Mesendoderm (in vitro differentiated cells): ENCODE measurements at regions not wholly inside any gene's neighbourhood (a gene's known extent, or its start where the extent isn't known, plus 50 kb on each side); places are given as distances from the start of the nearest gene placed in this dataset.

ENCODE experiments used
- DNase-seq: peaks from one replicate; pipeline ENCODE4 v3.0.0; 2013
- H2AK5ac ChIP-seq: 2 replicates; pipeline ENCODE4 v1.6.1; 2013; ENCODE audit warnings: low read length, inconsistent platforms
- H2BK120ac ChIP-seq: 2 replicates; pipeline ENCODE4 v1.6.1; 2013; ENCODE audit warnings: low read depth, mild to moderate bottlenecking, low read length, moderate library complexity, mixed read lengths
- H2BK15ac ChIP-seq: replicated peaks from 2 replicates; pipeline ENCODE4 v1.6.1; 2013; ENCODE audit warnings: low read depth, mild to moderate bottlenecking, moderate library complexity
- H2BK5ac ChIP-seq: 2 replicates; pipeline ENCODE4 v1.6.1; 2013; ENCODE audit warnings: low read length, inconsistent platforms
- H3K18ac ChIP-seq: 2 replicates; pipeline ENCODE4 v1.6.1; 2013; ENCODE audit warnings: mild to moderate bottlenecking, low read length, mixed read lengths
- H3K23ac ChIP-seq: one replicate; pipeline ENCODE4 v1.6.1; 2013; ENCODE audit warnings: low read length
- H3K27ac ChIP-seq: 2 replicates; pipeline ENCODE4 v1.5.1; 2013; ENCODE audit warnings: low read depth, mild to moderate bottlenecking, inconsistent platforms, low read length, moderate library complexity
- H3K27me3 ChIP-seq: 2 replicates; pipeline ENCODE4 v1.6.1; 2013; ENCODE audit warnings: low read length, control low read depth, mild to moderate bottlenecking, inconsistent platforms; ENCODE audit not compliant: insufficient read depth, poor library complexity
- H3K36me3 ChIP-seq: 2 replicates; pipeline ENCODE4 v1.6.1; 2013; ENCODE audit warnings: low read length, inconsistent platforms; ENCODE audit not compliant: control insufficient read depth, insufficient read depth
- H3K4ac ChIP-seq: one replicate; pipeline ENCODE4 v1.6.1; 2013; ENCODE audit warnings: low read depth, mild to moderate bottlenecking, low read length, moderate library complexity
- H3K4me1 ChIP-seq: 2 replicates; pipeline ENCODE4 v1.6.1; 2013; ENCODE audit warnings: low read depth, low read length, inconsistent platforms; ENCODE audit not compliant: control insufficient read depth
- H3K4me2 ChIP-seq: 2 replicates; pipeline ENCODE4 v1.6.1; 2013; ENCODE audit warnings: low read length
- H3K4me3 ChIP-seq: 2 replicates; pipeline ENCODE4 v1.5.1; 2013; ENCODE audit warnings: mild to moderate bottlenecking, low read length
- H3K56ac ChIP-seq: one replicate; pipeline ENCODE4 v1.6.1; 2013; ENCODE audit warnings: low read length
- H3K79me1 ChIP-seq: 2 replicates; pipeline ENCODE4 v1.6.1; 2013; ENCODE audit warnings: low read length, inconsistent platforms
- H3K79me2 ChIP-seq: 2 replicates; pipeline ENCODE4 v1.6.1; 2013; ENCODE audit warnings: mild to moderate bottlenecking, low read length; ENCODE audit not compliant: control insufficient read depth, insufficient read depth
- H3K9ac ChIP-seq: 2 replicates; pipeline ENCODE4 v1.6.1; 2013; ENCODE audit warnings: low read length, inconsistent platforms
- H4K5ac ChIP-seq: one replicate; pipeline ENCODE4 v1.6.1; 2013; ENCODE audit warnings: low read length
- H4K8ac ChIP-seq: one replicate; pipeline ENCODE4 v1.6.1; 2013; ENCODE audit warnings: low read depth, mild to moderate bottlenecking, control low read depth, low read length, moderate library complexity
- WGBS: extraction: QIAGEN DNeasy Blood & Tissue Kit; methylation state at CpG from one replicate; pipeline ENCODE4 v1.1.7; 2013; ENCODE audit warnings: low lambda C conversion rate, missing lambda C conversion rate; ENCODE audit not compliant: insufficient coverage; ENCODE audit errors: extremely low coverage; 5-methylcytosine and 5-hydroxymethylcytosine counted together

DNA sequence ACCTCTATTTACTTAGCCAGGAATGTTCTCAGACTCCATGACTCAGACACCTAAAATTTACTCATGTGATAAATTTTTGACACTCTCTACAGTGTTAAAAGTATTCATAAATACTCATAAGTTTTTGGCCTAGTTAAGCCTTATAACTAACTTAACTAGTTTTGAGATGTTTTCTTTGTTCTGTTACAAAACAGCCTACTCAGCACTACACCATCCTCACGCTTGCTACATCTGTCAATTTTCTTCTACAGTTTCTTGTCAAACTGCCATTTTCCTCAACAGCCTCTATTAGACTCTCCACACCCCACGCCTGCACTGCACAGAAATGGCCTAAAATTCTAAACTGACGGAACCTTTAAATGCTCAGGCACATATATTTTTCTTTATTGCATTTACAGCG lies 195.5 kb downstream of the ANXA1 start:
- 100% methylated on average over 1 of the region's 4 CpGs for WGBS

GRCh38 chr9:73347720-73348119 lies 196.1 kb downstream of the ANXA1 start:
- Histone ChIP-seq H2BK15ac (no peak overlapping the region), H3K4me1 (no peaks in the 10 kb centered on the region), H3K18ac (no peak overlapping the region), H2BK5ac (no peak overlapping the region), H3K27me3 (no peaks in the 10 kb centered on the region), H3K23ac (no peak overlapping the region), H3K4me3 (no peak overlapping the region), H4K5ac (no peak overlapping the region), H3K56ac (no peak overlapping the region), H3K36me3 (no peaks in the 10 kb centered on the region), H2BK120ac (no peak overlapping the region), H3K4me2 (no peak overlapping the region), H3K27ac (no peak overlapping the region), H2AK5ac (no peak overlapping the region), H3K4ac (no peak overlapping the region), H4K8ac (no peak overlapping the region), H3K79me1 (no peaks in the 10 kb centered on the region), H3K9ac (no peak overlapping the region), H3K79me2 (no peaks in the 10 kb centered on the region)
- WGBS: no CpG with 5 or more reads among the region's 1 CpG
- peak; percentile 2 for DNase-seq

More for the DNA sequence above, 195.5 kb downstream of the ANXA1 start:
- H3K56ac ChIP-seq: no peak overlapping the region
- H3K36me3 ChIP-seq: no peaks in the 10 kb centered on the region
- H2BK15ac ChIP-seq: no peak overlapping the region
- H2AK5ac ChIP-seq: no peak overlapping the region
- H3K27me3 ChIP-seq: no peaks in the 10 kb centered on the region
- no peak overlapping the region for H4K5ac ChIP-seq
- H3K4ac ChIP-seq: no peak overlapping the region
- H3K27ac ChIP-seq: no peak overlapping the region
- no peak overlapping the region for H3K4me3 ChIP-seq
- H3K23ac ChIP-seq: no peak overlapping the region
- H2BK120ac ChIP-seq: no peak overlapping the region
- H3K79me2 ChIP-seq: no peaks in the 10 kb centered on the region
- H4K8ac ChIP-seq: no peak overlapping the region
- DNase-seq: no peak
- no peak overlapping the region for H3K18ac ChIP-seq
- H3K4me2 ChIP-seq: no peak overlapping the region
- no peak overlapping the region for H3K9ac ChIP-seq
- H3K4me1 ChIP-seq: no peaks in the 10 kb centered on the region
- H3K79me1 ChIP-seq: no peaks in the 10 kb centered on the region
- no peak overlapping the region for H2BK5ac ChIP-seq

DNA sequence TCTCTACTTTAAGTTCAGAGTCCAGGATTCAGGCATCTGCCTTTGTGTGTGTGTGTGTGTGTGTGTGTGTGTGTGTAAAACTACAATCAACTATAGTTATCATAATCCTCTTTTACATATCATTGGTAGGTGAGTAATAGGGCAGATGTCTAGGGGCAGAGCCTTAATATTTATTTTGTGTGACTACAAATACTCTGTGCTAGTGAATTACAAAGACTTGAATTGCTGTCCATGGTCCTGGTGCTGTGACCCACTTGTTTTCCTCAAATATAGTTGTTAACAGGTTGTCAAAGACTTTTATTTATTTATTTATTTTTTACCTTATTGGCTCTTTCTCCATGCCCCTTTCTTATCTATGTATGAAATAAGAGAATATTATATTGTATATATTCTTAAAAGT lies 196.8 kb downstream of the ANXA1 start:
- Histone ChIP-seq H3K4me1 (no peaks in the 10 kb centered on the region), H3K27me3 (no peaks in the 10 kb centered on the region), H3K56ac (no peak overlapping the region), H3K4me3 (no peak overlapping the region), H3K36me3 (no peaks in the 10 kb centered on the region), H3K23ac (no peak overlapping the region), H3K9ac (no peak overlapping the region), H4K5ac (no peak overlapping the region), H3K27ac (no peak overlapping the region), H3K18ac (no peak overlapping the region), H2BK5ac (no peak overlapping the region), H3K79me2 (no peaks in the 10 kb centered on the region), H3K4me2 (no peak overlapping the region), H2BK15ac (no peak overlapping the region), H3K4ac (no peak overlapping the region), H2AK5ac (no peak overlapping the region), H4K8ac (no peak overlapping the region), H3K79me1 (no peaks in the 10 kb centered on the region), H2BK120ac (no peak overlapping the region)
- DNase-seq: peak; percentile 24

DNA sequence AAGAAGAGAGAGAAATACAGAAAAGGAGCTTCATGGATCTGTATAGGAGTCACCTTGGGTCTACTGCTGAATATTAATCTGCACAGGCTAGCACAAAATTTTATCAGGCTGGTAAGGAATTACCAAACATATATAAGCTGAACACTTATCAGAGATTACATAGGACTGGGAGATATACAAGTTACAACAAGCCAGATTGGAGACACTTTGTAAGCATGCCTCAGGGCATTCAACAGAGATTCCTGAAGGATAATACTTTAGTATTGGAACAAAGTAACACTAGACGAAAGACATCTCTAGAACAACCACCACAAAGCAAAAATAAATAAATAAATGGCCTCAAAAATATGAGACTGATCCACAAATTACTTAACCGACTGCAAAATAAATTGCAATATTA lies 197.8 kb downstream of the ANXA1 start:
- WGBS: no CpG with 5 or more reads among the region's 2 CpGs
- H3K27ac ChIP-seq: no peak overlapping the region

GRCh38 chr9:73357607-73358006 lies 205.9 kb downstream of the ANXA1 start:
- Histone ChIP-seq H2BK15ac (no peak overlapping the region), H3K56ac (no peak overlapping the region), H3K27me3 (no peaks in the 10 kb centered on the region), H2AK5ac (no peak overlapping the region), H3K4me1 (no peaks in the 10 kb centered on the region), H3K18ac (no peak overlapping the region), H3K4me2 (no peak overlapping the region), H3K79me1 (no peaks in the 10 kb centered on the region), H4K5ac (no peak overlapping the region), H2BK5ac (no peak overlapping the region), H2BK120ac (no peak overlapping the region), H3K36me3 (no peaks in the 10 kb centered on the region), H3K9ac (no peak overlapping the region), H3K79me2 (no peaks in the 10 kb centered on the region), H3K4me3 (no peak overlapping the region), H3K4ac (no peak overlapping the region), H3K27ac (no peak overlapping the region), H4K8ac (no peak overlapping the region), H3K23ac (no peak overlapping the region)
- 100% methylated on average over 1 of the region's 3 CpGs for WGBS
- no peak for DNase-seq

More for the DNA sequence above, 197.8 kb downstream of the ANXA1 start:
- Histone ChIP-seq H3K79me1 (no peaks in the 10 kb centered on the region), H3K18ac (no peak overlapping the region), H3K56ac (no peak overlapping the region), H3K27me3 (no peaks in the 10 kb centered on the region), H2BK15ac (no peak overlapping the region), H3K4me1 (no peaks in the 10 kb centered on the region), H3K23ac (no peak overlapping the region), H4K5ac (no peak overlapping the region), H2AK5ac (no peak overlapping the region), H4K8ac (no peak overlapping the region), H2BK120ac (no peak overlapping the region), H3K4ac (no peak overlapping the region), H3K36me3 (no peaks in the 10 kb centered on the region), H3K79me2 (no peaks in the 10 kb centered on the region), H3K4me2 (no peak overlapping the region), H2BK5ac (no peak overlapping the region), H3K4me3 (no peak overlapping the region), H3K9ac (no peak overlapping the region)
- DNase-seq: no peak

DNA sequence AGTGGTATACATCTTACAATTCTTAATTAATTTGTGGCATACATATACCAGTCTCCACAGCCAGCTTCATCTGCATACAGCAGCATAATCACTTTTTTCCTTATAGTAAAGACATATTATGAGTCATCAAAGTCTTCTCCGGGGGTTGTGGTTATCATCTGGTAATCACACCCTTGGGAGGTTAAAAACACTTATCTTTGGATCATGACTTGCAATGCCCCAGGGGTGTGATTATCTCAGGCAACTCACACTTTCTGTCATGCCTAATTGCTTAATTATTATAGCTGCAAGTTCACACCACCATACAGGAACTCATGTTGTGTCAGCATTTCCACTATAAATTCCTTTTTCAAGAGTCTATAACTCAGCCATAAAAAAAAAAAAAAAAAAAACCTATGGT lies 218.4 kb downstream of the ANXA1 start:
- no peaks in the 10 kb centered on the region for H3K79me2 ChIP-seq
- H3K9ac ChIP-seq: no peak overlapping the region
- no peak overlapping the region for H4K5ac ChIP-seq
- H3K79me1 ChIP-seq: no peaks in the 10 kb centered on the region
- no peak overlapping the region for H3K56ac ChIP-seq
- H2AK5ac ChIP-seq: no peak overlapping the region
- H3K4me3 ChIP-seq: no peak overlapping the region
- H3K27ac ChIP-seq: no peak overlapping the region
- no peak overlapping the region for H2BK15ac ChIP-seq
- H3K18ac ChIP-seq: no peak overlapping the region
- H3K4me2 ChIP-seq: no peak overlapping the region
- no CpG with 5 or more reads among the region's 1 CpG for WGBS
- H2BK5ac ChIP-seq: no peak overlapping the region
- no peak overlapping the region for H3K23ac ChIP-seq
- H3K27me3 ChIP-seq: no peaks in the 10 kb centered on the region
- no peak overlapping the region for H3K4ac ChIP-seq
- H2BK120ac ChIP-seq: no peak overlapping the region
- DNase-seq: peak; percentile 83
- no peak overlapping the region for H4K8ac ChIP-seq
- no peaks in the 10 kb centered on the region for H3K4me1 ChIP-seq
- H3K36me3 ChIP-seq: no peaks in the 10 kb centered on the region
